ENCODE measurements at regions not wholly inside any gene's neighbourhood (a gene's known extent, or its start where the extent isn't known, plus 50 kb on each side); places are given as distances from the start of the nearest gene placed in this dataset.

DNA sequence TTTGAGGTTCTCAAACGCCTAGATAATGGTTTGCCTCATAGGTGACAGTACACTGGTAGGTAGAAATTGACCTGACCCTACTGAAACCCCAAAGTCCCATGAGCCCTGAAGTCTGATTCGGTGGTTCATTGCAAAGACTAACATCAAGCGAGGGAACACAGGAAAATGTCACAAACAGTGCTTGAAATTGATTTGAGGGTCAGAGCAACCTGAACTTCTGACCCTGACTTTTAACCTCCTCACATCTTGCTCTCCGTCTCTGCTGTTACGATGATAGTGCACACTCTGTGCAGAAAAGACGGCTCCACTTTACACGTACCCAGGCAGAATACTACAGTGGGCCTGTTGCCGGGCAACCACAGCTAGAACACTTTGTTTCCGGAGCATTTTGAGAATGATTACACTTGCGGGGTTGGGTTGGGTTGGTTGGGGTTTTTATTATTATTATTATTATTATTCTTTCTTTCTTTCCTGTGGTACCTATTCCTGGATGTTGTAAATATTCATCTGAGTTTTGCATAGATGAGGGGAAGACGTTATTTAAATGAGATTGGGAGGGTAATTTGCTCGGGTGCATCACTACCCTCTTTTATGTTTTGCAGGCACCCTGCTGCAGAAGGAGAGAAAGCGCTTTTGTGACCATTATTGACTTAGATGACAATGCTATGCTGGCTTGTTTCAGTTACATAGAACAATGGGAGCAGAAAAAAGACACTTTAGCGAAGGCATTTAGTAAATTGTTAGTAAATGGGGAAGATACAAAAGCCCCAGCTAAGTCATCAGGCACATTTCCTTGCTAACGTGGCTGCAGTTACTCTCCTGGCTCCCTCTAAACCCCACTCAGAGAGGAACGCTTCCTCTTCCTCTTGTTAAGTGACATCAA is 438.1 kb upstream of the NRP1 start:
- TF ChIP-seq ZNF274 (IDR thresholded peaks at IDR 0.05; ENCODE audit: low read depth, low read length) (no peak), YY1 (IDR thresholded peaks at IDR 0.05; ENCODE audit: insufficient read depth, insufficient read length) (no peak), SUZ12 (IDR thresholded peaks at IDR 0.05; ENCODE audit: extremely low read depth, insufficient read depth, insufficient read length) (no peak)

All from NT2/D1 (cell line).